NCI-H2081 (cell line): ENCODE measurements at regions not wholly inside any gene's neighbourhood (a gene's known extent, or its start where the extent isn't known, plus 50 kb on each side); places are given as distances from the start of the nearest gene placed in this dataset.
"Not testable (repeated sequence)": the region's sequence is repeated elsewhere in the genome, so short reads cannot be mapped to it uniquely, and the experiment has no call there.

Experiments
- DNase-seq, 2 experiments: peaks; one replicate each; lab custom pipeline; 2025; lab: John Stamatoyannopoulos, UW

GRCh38 chr3:137820366-137820765 is 56.3 kb downstream of the SOX14 start:
- DNase-seq, result no peak

DNA sequence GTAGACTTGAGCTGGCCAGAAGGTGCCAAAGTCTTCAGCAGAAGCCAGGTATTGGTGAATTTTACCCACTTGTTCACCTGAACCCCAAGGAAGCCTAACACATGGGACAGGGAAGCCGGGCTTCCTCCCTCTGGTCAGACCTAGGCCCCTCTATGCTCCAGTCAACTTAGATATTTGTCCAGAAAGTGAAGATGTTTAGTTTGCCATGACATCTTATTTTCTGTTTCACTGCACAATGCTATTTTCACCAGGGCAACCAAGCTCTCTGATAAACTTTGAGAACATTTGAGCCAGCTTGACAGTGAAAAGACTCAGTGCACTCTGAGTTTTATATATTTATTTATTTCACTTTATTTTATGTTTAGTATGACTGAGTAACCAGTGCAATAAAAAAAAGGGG is 71.0 kb downstream of the SOX14 start:
- DNase-seq, result no peak

DNA sequence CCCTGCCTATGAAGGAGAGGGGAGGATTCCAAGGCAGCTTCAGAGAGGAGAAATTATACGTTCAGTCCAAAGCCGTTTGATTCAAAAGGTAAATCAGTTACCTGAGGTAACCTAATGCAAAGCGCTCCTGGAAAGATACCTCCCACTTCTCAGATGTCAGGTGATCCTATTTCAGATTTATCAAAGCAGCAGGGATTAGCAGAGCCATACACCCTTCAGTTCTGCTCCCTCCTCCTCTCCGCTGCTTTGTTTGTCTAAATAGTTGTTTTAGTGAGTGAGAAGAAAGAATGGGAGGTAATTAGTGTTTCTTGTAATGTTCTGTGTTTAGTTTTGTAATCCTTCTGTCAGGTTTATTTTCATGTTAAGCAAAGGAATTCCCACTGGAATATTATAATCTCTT is 81.1 kb downstream of the SOX14 start:
- no peak for DNase-seq

DNA sequence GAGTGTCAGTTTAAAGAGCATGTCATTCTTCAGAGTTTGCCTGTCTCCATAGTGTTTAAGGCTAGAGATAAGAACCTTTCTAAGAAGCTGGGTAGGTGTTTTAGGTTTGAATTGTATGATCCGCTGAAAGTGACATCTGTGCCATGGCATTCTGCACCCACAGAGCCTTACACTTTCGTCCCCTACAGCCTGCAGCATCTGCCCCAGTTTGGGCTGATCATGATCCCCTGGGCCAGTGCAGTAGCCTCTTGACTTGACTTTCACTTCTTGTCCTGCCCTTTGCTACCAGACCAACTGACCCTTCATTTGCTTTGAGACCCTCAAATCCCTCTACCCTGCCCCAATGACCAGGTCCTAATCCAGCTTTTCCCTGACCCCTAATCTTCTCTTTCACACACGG is 81.6 kb downstream of the SOX14 start:
- DNase-seq, result no peak

GRCh38 chr3:137852391-137852830 is 88.3 kb downstream of the SOX14 start:
- DNase-seq, result no peak

- DNase-seq, result no peak
Measured at GRCh38 chr3:137854533-137855261, 90.6 kb downstream of the SOX14 start.

DNA sequence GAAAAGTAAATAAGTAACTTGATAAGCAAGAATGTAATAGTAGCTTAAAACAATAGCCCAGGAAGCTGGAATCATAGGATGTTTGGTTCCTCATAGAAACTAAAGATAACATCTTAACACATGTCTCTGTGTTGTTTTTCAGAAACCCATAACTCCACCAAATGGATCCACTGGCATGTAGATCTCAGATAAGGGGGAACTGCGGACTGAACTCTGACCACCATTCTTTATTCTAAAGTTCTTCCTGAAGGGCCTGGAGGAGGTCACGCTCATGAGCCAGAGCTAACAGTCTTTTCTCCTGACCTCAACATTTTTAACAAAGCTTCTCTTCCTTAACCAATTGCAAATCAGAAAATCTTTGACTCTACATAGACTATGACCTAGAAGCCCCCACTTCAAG is 101.9 kb downstream of the SOX14 start:
- DNase-seq, result no peak

- no peak for DNase-seq
Measured at GRCh38 chr3:137866933-137867332, 102.8 kb downstream of the SOX14 start.

- no peak for DNase-seq
Measured at GRCh38 chr3:137867611-137868010, 103.5 kb downstream of the SOX14 start.

- no peak for DNase-seq
Measured at GRCh38 chr3:137869022-137869421, 104.9 kb downstream of the SOX14 start.

DNA sequence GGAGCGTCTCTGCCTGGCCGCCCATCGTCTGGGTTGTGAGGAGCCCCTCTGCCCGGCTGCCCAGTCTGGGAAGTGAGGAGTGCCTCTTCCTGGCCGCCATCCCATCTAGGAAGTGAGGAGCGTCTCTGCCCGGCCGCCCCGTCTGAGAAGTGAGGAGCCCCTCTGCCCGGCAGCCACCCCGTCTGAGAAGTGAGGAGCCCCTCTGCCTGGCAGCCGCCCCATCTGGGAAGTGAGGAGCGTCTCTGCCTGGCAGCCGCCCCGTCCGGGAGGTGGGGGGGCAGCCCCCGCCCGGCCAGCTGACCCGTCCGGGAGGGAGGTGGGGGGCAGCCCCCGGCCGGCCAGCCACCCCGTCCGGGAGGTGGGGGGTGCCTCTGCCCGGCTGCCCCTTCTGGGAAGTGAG is 108.5 kb downstream of the SOX14 start:
- not testable (repeated sequence) for DNase-seq

DNA sequence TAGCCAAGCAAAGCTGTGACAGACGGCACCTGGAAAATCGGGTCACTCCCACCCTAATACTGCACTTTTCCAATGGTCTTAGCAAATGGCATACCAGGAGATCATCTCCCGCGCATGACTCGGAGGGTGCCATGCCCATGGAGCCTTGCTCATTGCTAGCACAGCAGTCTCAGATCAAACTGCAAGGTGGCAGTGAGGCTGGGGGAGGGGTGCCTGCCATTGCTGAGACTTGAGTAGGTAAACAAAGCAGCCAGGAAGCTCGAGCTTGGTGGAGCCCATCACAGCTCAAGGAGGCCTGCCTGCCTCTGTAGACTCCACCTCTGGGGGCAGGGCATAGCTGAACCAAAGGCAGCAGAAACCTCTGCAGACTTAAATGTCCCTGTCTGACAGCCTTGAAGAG is 113.1 kb upstream of the CLDN18 start:
- not testable (repeated sequence) for DNase-seq

GRCh38 chr3:137906985-137907649 is 102.8 kb upstream of the CLDN18 start:
- DNase-seq, result no peak

GRCh38 chr3:137924628-137925027 is 85.3 kb upstream of the CLDN18 start:
- no peak for DNase-seq

DNA sequence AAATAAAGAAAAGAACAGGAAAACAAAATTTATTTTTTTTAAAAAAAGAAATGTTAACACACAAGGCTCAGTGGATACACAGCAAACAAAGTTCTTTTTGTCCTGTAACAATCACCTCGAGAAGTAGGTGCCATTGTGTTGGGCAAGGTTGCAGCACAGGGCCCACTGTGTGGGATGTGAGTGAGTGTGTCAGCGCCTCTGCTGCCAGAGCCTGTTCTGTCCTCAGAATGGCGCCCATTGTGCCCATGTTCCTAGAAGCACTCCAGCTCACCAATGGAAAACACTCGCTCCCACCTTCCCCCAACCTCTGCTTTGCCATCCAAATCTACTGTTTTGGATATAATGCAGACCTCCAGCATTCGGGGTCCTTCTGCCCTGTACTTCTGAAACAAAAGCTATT is 84.9 kb upstream of the CLDN18 start:
- DNase-seq, result no peak

- no peak for DNase-seq
Measured at GRCh38 chr3:137926991-137927390, 83.0 kb upstream of the CLDN18 start.

DNA sequence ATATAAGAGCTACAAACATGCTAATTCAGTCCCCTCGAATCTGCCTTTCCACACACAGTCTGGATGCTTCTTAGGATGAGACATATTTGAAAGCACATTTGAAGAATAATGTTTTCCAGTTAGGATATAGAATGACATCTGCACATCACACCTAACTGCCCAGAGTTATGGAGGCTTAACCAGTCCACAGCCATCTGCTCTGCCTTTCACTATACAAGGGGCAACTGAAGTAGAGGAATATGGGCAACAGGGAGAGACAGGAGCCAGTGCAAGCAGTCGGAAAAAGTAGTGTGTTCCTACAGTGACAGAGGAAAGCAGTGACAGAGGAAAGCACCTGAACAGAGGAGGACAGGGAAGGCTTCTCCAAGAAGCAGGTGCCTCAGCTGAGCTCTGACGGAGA is 79.0 kb upstream of the CLDN18 start:
- no peak for DNase-seq

GRCh38 chr3:137938876-137939275 is 71.1 kb upstream of the CLDN18 start:
- no peak for DNase-seq

- no peak for DNase-seq
Measured at GRCh38 chr3:137944593-137944992, 65.4 kb upstream of the CLDN18 start.

GRCh38 chr3:137946356-137946973 is 63.5 kb upstream of the CLDN18 start:
- peak; percentile 85 to 92 for DNase-seq

GRCh38 chr3:137947117-137947516 is 62.8 kb upstream of the CLDN18 start:
- DNase-seq, result no peak

DNA sequence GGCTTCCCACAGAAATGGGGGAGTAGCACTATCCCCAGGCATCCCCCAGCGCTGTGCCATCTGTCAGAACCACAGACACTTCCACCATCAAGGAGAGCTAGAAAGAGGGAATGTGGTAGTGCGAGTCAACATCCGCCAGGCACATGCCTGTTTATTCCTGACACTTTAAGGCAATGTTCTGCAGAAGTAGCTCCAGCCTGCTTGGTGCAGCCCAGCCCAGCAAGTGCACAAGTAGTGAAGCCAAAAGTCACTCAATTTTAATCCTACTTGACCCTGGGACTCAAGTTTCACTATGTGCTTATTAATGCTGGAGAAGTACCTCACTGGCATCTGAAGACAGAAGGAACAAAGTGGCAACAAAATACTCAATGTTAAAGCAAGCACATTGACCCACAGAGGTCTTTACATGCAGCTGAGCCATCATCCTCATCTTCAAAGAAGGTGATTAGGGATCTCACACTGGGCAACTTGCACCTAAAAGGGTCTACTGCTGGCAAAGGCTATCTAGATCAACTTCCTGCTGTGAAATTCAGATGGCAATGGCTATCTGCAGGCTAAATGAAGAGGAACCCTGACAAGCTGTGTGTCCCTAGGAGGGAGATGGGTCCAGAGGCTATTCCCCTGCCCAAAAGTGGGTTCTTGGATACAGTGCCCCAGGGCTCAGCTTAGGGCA is 61.4 kb upstream of the CLDN18 start:
- DNase-seq, result no peak

GRCh38 chr3:137958636-137959035 is 51.3 kb upstream of the CLDN18 start:
- DNase-seq, result no peak
